ENCODE measurements at regions not wholly inside any gene's neighbourhood (a gene's known extent, or its start where the extent isn't known, plus 50 kb on each side); places are given as distances from the start of the nearest gene placed in this dataset.

- TF ChIP-seq CTCF (IDR thresholded peaks at IDR 0.05; ENCODE audit: low read depth, low read length) = no peak
- H3K4me3 ChIP-seq = no peak overlapping the region
Measured at GRCh38 chr4:167541286-167541685, 307.0 kb upstream of the SPOCK3 start.

GRCh38 chr4:167544391-167544790 is 310.1 kb upstream of the SPOCK3 start:
- TF ChIP-seq CTCF (IDR thresholded peaks at IDR 0.05; ENCODE audit: low read depth, low read length) = no peak
- H3K27me3 ChIP-seq = no peaks in the 10 kb centered on the region
- no peak for DNase-seq (ENCODE audit: low read depth in 1 of 2, low spot score in 1 of 2)

More at GRCh38 chr4:167541286-167541685, 307.0 kb upstream of the SPOCK3 start:
- Histone ChIP-seq H3K4me1 (ENCODE audit: low read depth) (no peaks in the 10 kb centered on the region), H3K9me3 (ENCODE audit: low read depth) (no peaks in the 10 kb centered on the region), H3K27ac (no peak overlapping the region), H3K27me3 (no peaks in the 10 kb centered on the region), H3K36me3 (no peaks in the 10 kb centered on the region)
- DNase-seq (ENCODE audit: low read depth in 1 of 2, low spot score in 1 of 2) = no peak

GRCh38 chr4:167550021-167550420 is 315.7 kb upstream of the SPOCK3 start:
- Histone ChIP-seq H3K27me3 (no peaks in the 10 kb centered on the region), H3K36me3 (no peaks in the 10 kb centered on the region), H3K9me3 (ENCODE audit: low read depth) (no peaks in the 10 kb centered on the region), H3K27ac (no peak overlapping the region), H3K4me3 (no peak overlapping the region), H3K4me1 (ENCODE audit: low read depth) (no peaks in the 10 kb centered on the region)
- DNase-seq (ENCODE audit: low read depth in 1 of 2, low spot score in 1 of 2) = no peak
- no peak for TF ChIP-seq CTCF (IDR thresholded peaks at IDR 0.05; ENCODE audit: low read depth, low read length)

More at GRCh38 chr4:167544391-167544790, 310.1 kb upstream of the SPOCK3 start:
- H3K27ac ChIP-seq = no peak overlapping the region
- no peaks in the 10 kb centered on the region for H3K4me1 ChIP-seq (ENCODE audit: low read depth)
- no peaks in the 10 kb centered on the region for H3K36me3 ChIP-seq
- H3K4me3 ChIP-seq = no peak overlapping the region
- no peaks in the 10 kb centered on the region for H3K9me3 ChIP-seq (ENCODE audit: low read depth)

- Histone ChIP-seq H3K9me3 (ENCODE audit: low read depth) (no peaks in the 10 kb centered on the region), H3K36me3 (no peaks in the 10 kb centered on the region), H3K4me3 (no peak overlapping the region), H3K27ac (no peak overlapping the region), H3K27me3 (no peaks in the 10 kb centered on the region), H3K4me1 (ENCODE audit: low read depth) (no peaks in the 10 kb centered on the region)
- no peak for TF ChIP-seq CTCF (IDR thresholded peaks at IDR 0.05; ENCODE audit: low read depth, low read length)
- DNase-seq (ENCODE audit: low read depth in 1 of 2, low spot score in 1 of 2) = no peak
Measured at GRCh38 chr4:167555338-167556022, 321.2 kb upstream of the SPOCK3 start.

GRCh38 chr4:167578906-167579305 is 344.6 kb upstream of the SPOCK3 start:
- H3K27me3 ChIP-seq = no peaks in the 10 kb centered on the region
- no peaks in the 10 kb centered on the region for H3K9me3 ChIP-seq (ENCODE audit: low read depth)
- no peak for TF ChIP-seq CTCF (IDR thresholded peaks at IDR 0.05; ENCODE audit: low read depth, low read length)
- no peak overlapping the region for H3K27ac ChIP-seq
- no peak overlapping the region for H3K4me3 ChIP-seq
- no peaks in the 10 kb centered on the region for H3K36me3 ChIP-seq
- no peak for DNase-seq (ENCODE audit: low read depth in 1 of 2, low spot score in 1 of 2)
- no peaks in the 10 kb centered on the region for H3K4me1 ChIP-seq (ENCODE audit: low read depth)

All from cardiac muscle cell (in vitro differentiated cells and primary cell).